ENCODE measurements at regions not wholly inside any gene's neighbourhood (a gene's known extent, or its start where the extent isn't known, plus 50 kb on each side); places are given as distances from the start of the nearest gene placed in this dataset.

GRCh38 chr10:35705051-35705450 is 63.0 kb upstream of the FZD8 start:
- no peak overlapping the region for H3K4me3 ChIP-seq (ENCODE audit: low read length)
- no peaks in the 10 kb centered on the region for H3K4me1 ChIP-seq (ENCODE audit: control insufficient read depth, insufficient read depth, low read length)

GRCh38 chr10:35704401-35704800 is 62.3 kb upstream of the FZD8 start:
- no peak overlapping the region for H3K4me3 ChIP-seq (ENCODE audit: low read length)
- H3K27me3 ChIP-seq (ENCODE audit: control insufficient read depth, insufficient read depth, low read length), result no peaks in the 10 kb centered on the region
- H3K36me3 ChIP-seq (ENCODE audit: control insufficient read depth, insufficient read depth, low read length), result no peaks in the 10 kb centered on the region
- H3K4me1 ChIP-seq (ENCODE audit: control insufficient read depth, insufficient read depth, low read length), result no peaks in the 10 kb centered on the region
- H3K9ac ChIP-seq (ENCODE audit: low read length), result no peak overlapping the region
- H3K9me3 ChIP-seq (ENCODE audit: control insufficient read depth, low read length), result no peaks in the 10 kb centered on the region

More at GRCh38 chr10:35705051-35705450, 63.0 kb upstream of the FZD8 start:
- Histone ChIP-seq H3K9me3 (ENCODE audit: control insufficient read depth, low read length) (no peaks in the 10 kb centered on the region), H3K9ac (ENCODE audit: low read length) (no peak overlapping the region), H3K36me3 (ENCODE audit: control insufficient read depth, insufficient read depth, low read length) (no peaks in the 10 kb centered on the region), H3K27me3 (ENCODE audit: control insufficient read depth, insufficient read depth, low read length) (no peaks in the 10 kb centered on the region)

GRCh38 chr10:35700487-35700882 is 58.4 kb upstream of the FZD8 start:
- Histone ChIP-seq H3K9me3 (ENCODE audit: control insufficient read depth, low read length) (no peaks in the 10 kb centered on the region), H3K9ac (ENCODE audit: low read length) (no peak overlapping the region), H3K27me3 (ENCODE audit: control insufficient read depth, insufficient read depth, low read length) (peaks cover 4% of the 10 kb centered on the region), H3K4me3 (ENCODE audit: low read length) (no peak overlapping the region), H3K36me3 (ENCODE audit: control insufficient read depth, insufficient read depth, low read length) (no peaks in the 10 kb centered on the region), H3K4me1 (ENCODE audit: control insufficient read depth, insufficient read depth, low read length) (no peaks in the 10 kb centered on the region)

GRCh38 chr10:35699848-35700486 is 57.9 kb upstream of the FZD8 start:
- Histone ChIP-seq H3K9me3 (ENCODE audit: control insufficient read depth, low read length) (no peaks in the 10 kb centered on the region), H3K9ac (ENCODE audit: low read length) (no peak overlapping the region), H3K4me1 (ENCODE audit: control insufficient read depth, insufficient read depth, low read length) (no peaks in the 10 kb centered on the region), H3K4me3 (ENCODE audit: low read length) (no peak overlapping the region), H3K36me3 (ENCODE audit: control insufficient read depth, insufficient read depth, low read length) (no peaks in the 10 kb centered on the region), H3K27me3 (ENCODE audit: control insufficient read depth, insufficient read depth, low read length) (peaks cover 4% of the 10 kb centered on the region)

- H3K4me3 ChIP-seq (ENCODE audit: low read length), result no peak overlapping the region
- no peaks in the 10 kb centered on the region for H3K9me3 ChIP-seq (ENCODE audit: control insufficient read depth, low read length)
- no peaks in the 10 kb centered on the region for H3K36me3 ChIP-seq (ENCODE audit: control insufficient read depth, insufficient read depth, low read length)
- H3K27me3 ChIP-seq (ENCODE audit: control insufficient read depth, insufficient read depth, low read length), result peaks cover 4% of the 10 kb centered on the region
- no peaks in the 10 kb centered on the region for H3K4me1 ChIP-seq (ENCODE audit: control insufficient read depth, insufficient read depth, low read length)
- H3K9ac ChIP-seq (ENCODE audit: low read length), result no peak overlapping the region
These were observed 54.5 kb upstream of the FZD8 start for GRCh38 chr10:35696392-35697287.

- Histone ChIP-seq H3K27me3 (ENCODE audit: control insufficient read depth, insufficient read depth, low read length) (peaks cover 4% of the 10 kb centered on the region), H3K4me3 (ENCODE audit: low read length) (no peak overlapping the region), H3K9ac (ENCODE audit: low read length) (no peak overlapping the region), H3K4me1 (ENCODE audit: control insufficient read depth, insufficient read depth, low read length) (peaks cover 4% of the 10 kb centered on the region), H3K9me3 (ENCODE audit: control insufficient read depth, low read length) (no peaks in the 10 kb centered on the region), H3K36me3 (ENCODE audit: control insufficient read depth, insufficient read depth, low read length) (no peaks in the 10 kb centered on the region)
These were observed 51.7 kb upstream of the FZD8 start for GRCh38 chr10:35693800-35694199.
